A549 (cell line): ENCODE measurements at regions not wholly inside any gene's neighbourhood (a gene's known extent, or its start where the extent isn't known, plus 50 kb on each side); places are given as distances from the start of the nearest gene placed in this dataset.

Experiments used
- CEBPB ChIP-seq, 2 experiments: fragments of >200 bp in 1 of 2; sonication (Bioruptor Twin) in 1 of 2; formaldehyde crosslinking in 1 of 2; IDR thresholded peaks; 2 replicates each; pipeline ENCODE4 v1.6.1; 2012 to 2016
- CHD4 ChIP-seq: fragments of 200-600 bp; sonication (generic); IDR thresholded peaks from 2 replicates; pipeline ENCODE4 v1.6.1; 2016; ENCODE audit warnings: antibody characterized with exemption, mild to moderate bottlenecking, borderline replicate concordance
- EHMT2 ChIP-seq: fragments of 200-600 bp; sonication (generic); IDR thresholded peaks from 2 replicates; pipeline ENCODE4 v1.6.1; 2016; ENCODE audit warnings: antibody characterized with exemption, low read depth, mild to moderate bottlenecking, moderate library complexity
- EP300 ChIP-seq, 2 experiments: fragments of >200 bp; sonication (Bioruptor Twin); formaldehyde crosslinking; IDR thresholded peaks; 2 replicates in 1 of 2; 3 replicates in 1 of 2; pipeline ENCODE4 v1.6.1; 2016 to 2017
- HOXB13 ChIP-seq: fragments of 250-450 bp; sonication (Bioruptor Pico); IDR thresholded peaks from 2 replicates; pipeline ENCODE4 v1.5.0; 2020; ENCODE audit warnings: low read depth, mild to moderate bottlenecking, moderate library complexity
- JUN ChIP-seq, 2 experiments: fragments of >200 bp; sonication (Bioruptor Twin); formaldehyde crosslinking; IDR thresholded peaks; 2 replicates in 1 of 2; 3 replicates in 1 of 2; pipeline ENCODE4 v1.6.1; 2016 to 2017
- KDM1A ChIP-seq: fragments of 200-600 bp; sonication (generic); IDR thresholded peaks from 2 replicates; pipeline ENCODE4 v1.6.1; 2016; ENCODE audit warnings: low read depth, mild to moderate bottlenecking
- POLR2A ChIP-seq: IDR thresholded peaks from 2 replicates; pipeline ENCODE4 v1.6.1; 2012; ENCODE audit warnings: mild to moderate bottlenecking, low read length
- RCOR1 ChIP-seq: fragments of 150-350 bp; IDR thresholded peaks from 2 replicates; pipeline ENCODE4 v1.6.1; 2014; ENCODE audit warnings: antibody characterized with exemption, low read length, low read depth
- RFX5 ChIP-seq: fragments of 450-650 bp; IDR thresholded peaks from 2 replicates; pipeline ENCODE4 v1.7.1; 2014; ENCODE audit warnings: antibody characterized with exemption, mild to moderate bottlenecking, moderate library complexity
- SREBF2 ChIP-seq: fragments of 450-650 bp; IDR thresholded peaks from 2 replicates; pipeline ENCODE4 v1.6.1; 2014; ENCODE audit warnings: mild to moderate bottlenecking, moderate library complexity
- TF ChIP-seq, protein P1 (sequence below): fragments of >200 bp; sonication (Bioruptor Twin); formaldehyde crosslinking; IDR thresholded peaks from 3 replicates; pipeline ENCODE4 v1.5.1; 2016
- TF ChIP-seq, protein P2 (sequence below): fragments of 200-600 bp; sonication (generic); IDR thresholded peaks from 2 replicates; pipeline ENCODE4 v1.6.1; 2016; ENCODE audit warnings: antibody characterized with exemption, mild to moderate bottlenecking, moderate library complexity
- TF ChIP-seq, protein P3 (sequence below): fragments of 450-650 bp; IDR thresholded peaks from 2 replicates; pipeline ENCODE4 v1.6.1; 2014; ENCODE audit warnings: antibody characterized with exemption

DNA sequence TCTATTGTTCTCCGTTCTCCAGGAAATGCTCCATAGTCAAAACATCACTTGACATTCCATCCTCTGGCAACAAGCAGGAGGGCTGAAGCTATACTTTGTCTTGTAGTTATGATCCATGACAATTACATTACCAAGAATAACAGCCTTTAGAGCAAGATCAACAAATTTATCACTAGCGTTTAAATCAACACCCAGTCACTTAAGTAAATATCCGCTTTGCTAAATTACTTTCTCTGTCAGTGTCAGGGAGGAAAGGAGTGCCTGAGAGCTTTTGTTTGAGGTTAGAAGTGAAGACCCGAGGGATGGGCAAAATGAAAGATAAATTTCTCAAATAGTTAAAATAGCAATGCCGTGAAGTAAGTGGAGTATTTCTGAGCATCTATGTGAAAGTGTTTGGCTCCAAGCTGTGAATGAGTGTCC, 236.1 kb upstream of the BMPER start:
- TF ChIP-seq, protein P1, sequence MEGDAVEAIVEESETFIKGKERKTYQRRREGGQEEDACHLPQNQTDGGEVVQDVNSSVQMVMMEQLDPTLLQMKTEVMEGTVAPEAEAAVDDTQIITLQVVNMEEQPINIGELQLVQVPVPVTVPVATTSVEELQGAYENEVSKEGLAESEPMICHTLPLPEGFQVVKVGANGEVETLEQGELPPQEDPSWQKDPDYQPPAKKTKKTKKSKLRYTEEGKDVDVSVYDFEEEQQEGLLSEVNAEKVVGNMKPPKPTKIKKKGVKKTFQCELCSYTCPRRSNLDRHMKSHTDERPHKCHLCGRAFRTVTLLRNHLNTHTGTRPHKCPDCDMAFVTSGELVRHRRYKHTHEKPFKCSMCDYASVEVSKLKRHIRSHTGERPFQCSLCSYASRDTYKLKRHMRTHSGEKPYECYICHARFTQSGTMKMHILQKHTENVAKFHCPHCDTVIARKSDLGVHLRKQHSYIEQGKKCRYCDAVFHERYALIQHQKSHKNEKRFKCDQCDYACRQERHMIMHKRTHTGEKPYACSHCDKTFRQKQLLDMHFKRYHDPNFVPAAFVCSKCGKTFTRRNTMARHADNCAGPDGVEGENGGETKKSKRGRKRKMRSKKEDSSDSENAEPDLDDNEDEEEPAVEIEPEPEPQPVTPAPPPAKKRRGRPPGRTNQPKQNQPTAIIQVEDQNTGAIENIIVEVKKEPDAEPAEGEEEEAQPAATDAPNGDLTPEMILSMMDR: no peak
- no peak for TF ChIP-seq CEBPB (IDR thresholded peaks at IDR 0.05)
- no peak for TF ChIP-seq POLR2A
- TF ChIP-seq KDM1A: no peak
- TF ChIP-seq EHMT2: no peak
- TF ChIP-seq SREBF2: no peak
- no peak for TF ChIP-seq EP300 (IDR thresholded peaks at IDR 0.05)
- no peak for TF ChIP-seq JUN (IDR thresholded peaks at IDR 0.05)
- TF ChIP-seq HOXB13 (CRISPR knock-in tag): no peak
- no peak for TF ChIP-seq CHD4
- TF ChIP-seq RCOR1: no peak
- TF ChIP-seq, protein P2, sequence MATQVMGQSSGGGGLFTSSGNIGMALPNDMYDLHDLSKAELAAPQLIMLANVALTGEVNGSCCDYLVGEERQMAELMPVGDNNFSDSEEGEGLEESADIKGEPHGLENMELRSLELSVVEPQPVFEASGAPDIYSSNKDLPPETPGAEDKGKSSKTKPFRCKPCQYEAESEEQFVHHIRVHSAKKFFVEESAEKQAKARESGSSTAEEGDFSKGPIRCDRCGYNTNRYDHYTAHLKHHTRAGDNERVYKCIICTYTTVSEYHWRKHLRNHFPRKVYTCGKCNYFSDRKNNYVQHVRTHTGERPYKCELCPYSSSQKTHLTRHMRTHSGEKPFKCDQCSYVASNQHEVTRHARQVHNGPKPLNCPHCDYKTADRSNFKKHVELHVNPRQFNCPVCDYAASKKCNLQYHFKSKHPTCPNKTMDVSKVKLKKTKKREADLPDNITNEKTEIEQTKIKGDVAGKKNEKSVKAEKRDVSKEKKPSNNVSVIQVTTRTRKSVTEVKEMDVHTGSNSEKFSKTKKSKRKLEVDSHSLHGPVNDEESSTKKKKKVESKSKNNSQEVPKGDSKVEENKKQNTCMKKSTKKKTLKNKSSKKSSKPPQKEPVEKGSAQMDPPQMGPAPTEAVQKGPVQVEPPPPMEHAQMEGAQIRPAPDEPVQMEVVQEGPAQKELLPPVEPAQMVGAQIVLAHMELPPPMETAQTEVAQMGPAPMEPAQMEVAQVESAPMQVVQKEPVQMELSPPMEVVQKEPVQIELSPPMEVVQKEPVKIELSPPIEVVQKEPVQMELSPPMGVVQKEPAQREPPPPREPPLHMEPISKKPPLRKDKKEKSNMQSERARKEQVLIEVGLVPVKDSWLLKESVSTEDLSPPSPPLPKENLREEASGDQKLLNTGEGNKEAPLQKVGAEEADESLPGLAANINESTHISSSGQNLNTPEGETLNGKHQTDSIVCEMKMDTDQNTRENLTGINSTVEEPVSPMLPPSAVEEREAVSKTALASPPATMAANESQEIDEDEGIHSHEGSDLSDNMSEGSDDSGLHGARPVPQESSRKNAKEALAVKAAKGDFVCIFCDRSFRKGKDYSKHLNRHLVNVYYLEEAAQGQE: no peak
- TF ChIP-seq, protein P3, sequence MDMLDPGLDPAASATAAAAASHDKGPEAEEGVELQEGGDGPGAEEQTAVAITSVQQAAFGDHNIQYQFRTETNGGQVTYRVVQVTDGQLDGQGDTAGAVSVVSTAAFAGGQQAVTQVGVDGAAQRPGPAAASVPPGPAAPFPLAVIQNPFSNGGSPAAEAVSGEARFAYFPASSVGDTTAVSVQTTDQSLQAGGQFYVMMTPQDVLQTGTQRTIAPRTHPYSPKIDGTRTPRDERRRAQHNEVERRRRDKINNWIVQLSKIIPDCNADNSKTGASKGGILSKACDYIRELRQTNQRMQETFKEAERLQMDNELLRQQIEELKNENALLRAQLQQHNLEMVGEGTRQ: no peak
- no peak for TF ChIP-seq RFX5
